ENCODE measurements at regions not wholly inside any gene's neighbourhood (a gene's known extent, or its start where the extent isn't known, plus 50 kb on each side); places are given as distances from the start of the nearest gene placed in this dataset.

- TF ChIP-seq CTCF (IDR thresholded peaks at IDR 0.05; ENCODE audit: insufficient read depth, low read length, poor library complexity, severe bottlenecking), result no peak
- no peak for TF ChIP-seq EZH2phosphoT487 (conservative IDR thresholded peaks at IDR 0.05; ENCODE audit: low read length)
Observed at GRCh38 chr22:44601189-44601588, 100.8 kb upstream of the PRR5 start.
